Pancreas (tissue), 10 donors: ENCODE measurements at regions not wholly inside any gene's neighbourhood (a gene's known extent, or its start where the extent isn't known, plus 50 kb on each side); places are given as distances from the start of the nearest gene placed in this dataset.

ENCODE experiments used
- ATAC-seq, 4 donors: fragments of 200-7000 bp; cut with Tn5 transposase; one replicate each; pipeline versions ENCODE4 v1.8.0 to v1.9.1; 2020; ENCODE audit warnings: mild to moderate bottlenecking in 4 of 4, moderate library complexity in 4 of 4
- DNase-seq, 6 donors: peaks; one replicate each; pipeline ENCODE4 v3.0.0-alpha.2; 2020
- FAIRE-seq: peaks from 2 replicates; lab custom pipeline; 2012; peaks lifted over from hg19 to GRCh38; lab: Jason Lieb, UNC
- H3K27ac ChIP-seq, 4 donors: fragments of 200-600 bp; sonication (generic); 1 replicate in 3 of 4; 2 replicates in 1 of 4; pipeline versions ENCODE4 v1.5.0 to v1.8.0; 2020
- H3K27me3 ChIP-seq, 4 donors: fragments of 200-600 bp; one replicate each; pipeline ENCODE4 v1.8.0; 2021
- H3K36me3 ChIP-seq, 3 donors: fragments of 200-600 bp; sonication (generic) in 1 of 3; one replicate each; pipeline versions ENCODE4 v1.5.0 to v1.8.0; 2020 to 2021
- H3K4me1 ChIP-seq, 3 donors: fragments of 200-600 bp; one replicate each; pipeline ENCODE4 v1.8.0; 2021
- H3K4me3 ChIP-seq, 4 donors: fragments of 200-600 bp; sonication (generic) in 2 of 4; one replicate each; pipeline versions ENCODE4 v1.5.0 to v1.8.0; 2020 to 2021
- H3K9me3 ChIP-seq, 4 donors: fragments of 200-600 bp; one replicate each; pipeline ENCODE4 v1.8.0; 2021
- CTCF ChIP-seq, 4 donors: fragments of 200-600 bp; sonication (generic) in 3 of 4; IDR thresholded peaks; one replicate each; pipeline versions ENCODE4 v1.5.0 to v1.8.0; 2021; ENCODE audit warnings: antibody characterized with exemption in 4 of 4
- WGBS, 2 donors: extraction: QIAGEN DNeasy Blood & Tissue Kit; methylation state at CpG; one replicate each; pipeline ENCODE4 v1.1.7; 2013; 5-methylcytosine and 5-hydroxymethylcytosine counted together
- intact Hi-C, 3 donors: fragments of 100-400 bp; cut with DNase I; formaldehyde crosslinking; loops; one replicate each; pipeline versions ENCODE4 v1.11.1 to v1.14.2; 2022
- donor health status: healthy with polysubstance abuse.
- donor health status: DM: no; HTN: no; CAD: no; lungs with moderate emphysema.
- donor health status: DM: no; HTN: no; CAD: no.
- donor health status: control.
- donor health status: control.
- donor health status: Bipolar disorder and iron deficiency.
- donor health status: DM: yes; HTN: yes; CAD: no.
- donor health status: DM: no; HTN: no; CAD: no.
- donor health status: DM: no; HTN: no; CAD: no.
- donor health status: DM: yes; HTN: yes; CAD: no.

GRCh38 chr2:175662335-175662734 is 339.7 kb downstream of the LNPK start:
- intact Hi-C loops = no loop called here
- no peaks in the 10 kb centered on the region for H3K27me3 ChIP-seq
- no peaks in the 10 kb centered on the region for H3K9me3 ChIP-seq
- 55 to 79% methylated on average over 1 of the region's 1 CpG for WGBS, 2 donors
- no peak for FAIRE-seq
- H3K4me1 ChIP-seq = no peaks in the 10 kb centered on the region
- no peak overlapping the region for H3K4me3 ChIP-seq
- ATAC-seq = no peak
- DNase-seq = no peak
- TF ChIP-seq CTCF (IDR thresholded peaks at IDR 0.05) = no peak
- no peak overlapping the region for H3K27ac ChIP-seq
- H3K36me3 ChIP-seq = no peaks in the 10 kb centered on the region

- no peak for ATAC-seq
- DNase-seq = no peak
- H3K27me3 ChIP-seq = no peaks in the 10 kb centered on the region
- H3K9me3 ChIP-seq = no peaks in the 10 kb centered on the region
- H3K4me1 ChIP-seq = no peaks in the 10 kb centered on the region
- no peak overlapping the region for H3K27ac ChIP-seq
- no peak for TF ChIP-seq CTCF (IDR thresholded peaks at IDR 0.05)
- intact Hi-C loops = no loop called here
- no peak for FAIRE-seq
- WGBS, 2 donors = 0% methylated on average over 1 of the region's 1 CpG
- H3K36me3 ChIP-seq = no peaks in the 10 kb centered on the region
- no peak overlapping the region for H3K4me3 ChIP-seq
Measured at GRCh38 chr2:175648577-175649063, 353.4 kb downstream of the LNPK start.

GRCh38 chr2:175647058-175647457 is 355.0 kb downstream of the LNPK start:
- no peaks in the 10 kb centered on the region for H3K27me3 ChIP-seq
- WGBS, 2 donors = 91% methylated on average over 2 of the region's 2 CpGs
- no peaks in the 10 kb centered on the region for H3K36me3 ChIP-seq
- no peaks in the 10 kb centered on the region for H3K4me1 ChIP-seq
- no peak overlapping the region for H3K27ac ChIP-seq
- no peak for ATAC-seq
- no peak for FAIRE-seq
- intact Hi-C loops = no loop called here
- no peaks in the 10 kb centered on the region for H3K9me3 ChIP-seq
- TF ChIP-seq CTCF (IDR thresholded peaks at IDR 0.05) = no peak
- no peak for DNase-seq
- H3K4me3 ChIP-seq = no peak overlapping the region

- no peaks in the 10 kb centered on the region for H3K36me3 ChIP-seq
- H3K9me3 ChIP-seq = no peaks in the 10 kb centered on the region
- ATAC-seq = no peak
- DNase-seq = no peak
- intact Hi-C loops = no loop called here
- WGBS, 2 donors = 81% methylated on average over 2 of the region's 2 CpGs
- H3K27ac ChIP-seq = no peak overlapping the region
- no peak for TF ChIP-seq CTCF (IDR thresholded peaks at IDR 0.05)
- no peaks in the 10 kb centered on the region for H3K27me3 ChIP-seq
- no peaks in the 10 kb centered on the region for H3K4me1 ChIP-seq
- no peak overlapping the region for H3K4me3 ChIP-seq
- no peak for FAIRE-seq
Measured at GRCh38 chr2:175640655-175641054, 361.4 kb downstream of the LNPK start.

- Histone ChIP-seq H3K27ac (no peak overlapping the region), H3K4me3 (no peak overlapping the region), H3K27me3 (no peaks in the 10 kb centered on the region), H3K36me3 (no peaks in the 10 kb centered on the region), H3K4me1 (no peaks in the 10 kb centered on the region), H3K9me3 (no peaks in the 10 kb centered on the region)
- no peak for DNase-seq
- ATAC-seq = no peak
- no peak for FAIRE-seq
- WGBS, 2 donors = 34 to 42% methylated on average over 2 of the region's 2 CpGs
- intact Hi-C loops = no loop called here
- no peak for TF ChIP-seq CTCF (IDR thresholded peaks at IDR 0.05)
Measured at GRCh38 chr2:175633227-175633626, 368.8 kb downstream of the LNPK start.
